CD4-positive, alpha-beta memory T cell (primary cell): ENCODE measurements at regions not wholly inside any gene's neighbourhood (a gene's known extent, or its start where the extent isn't known, plus 50 kb on each side); places are given as distances from the start of the nearest gene placed in this dataset.

Source experiments
- CTCF ChIA-PET: fragments of 350-600 bp; sonication (Branson Sonifier 250); formaldehyde crosslinking; loops from one replicate; lab custom pipeline; 2021; ENCODE audit warnings: inconsistent platforms; ENCODE audit not compliant: partially characterized antibody; lab: Charles Lee
- POLR2A ChIA-PET: fragments of 350-600 bp; sonication (Branson Sonifier 250); formaldehyde crosslinking; loops from one replicate; lab custom pipeline; 2021; ENCODE audit not compliant: partially characterized antibody; lab: Charles Lee
- DNase-seq, 5 donors: peaks; one replicate each; pipeline versions ENCODE4 v3.0.0 to v3.0.0-alpha.2; 2020 to 2022; ENCODE audit warnings: mixed read lengths in 1 of 5
- H3K27ac ChIP-seq: one replicate; pipeline ENCODE4 v1.7.0; 2013; ENCODE audit warnings: low read depth, low read length
- H3K27me3 ChIP-seq: 2 replicates; pipeline ENCODE4 v1.7.0; 2013; ENCODE audit warnings: mild to moderate bottlenecking, low read length, moderate library complexity; ENCODE audit not compliant: insufficient read depth
- H3K36me3 ChIP-seq: 2 replicates; pipeline ENCODE4 v1.7.0; 2013; ENCODE audit warnings: mild to moderate bottlenecking, low read length, moderate library complexity; ENCODE audit not compliant: insufficient read depth
- H3K4me1 ChIP-seq: 2 replicates; pipeline ENCODE4 v1.7.0; 2013; ENCODE audit warnings: mild to moderate bottlenecking, low read length, moderate library complexity; ENCODE audit not compliant: insufficient read depth
- H3K4me3 ChIP-seq, 2 donors: one replicate each; pipeline ENCODE4 v1.7.0; 2013; ENCODE audit warnings: low read length in 2 of 2, mild to moderate bottlenecking in 1 of 2
- H3K9me3 ChIP-seq, 2 donors: one replicate each; pipeline ENCODE4 v1.7.0; 2013; ENCODE audit warnings: low read length in 2 of 2, control low read depth in 1 of 2; ENCODE audit not compliant: control insufficient read depth in 1 of 2
- H3K27ac Mint-ChIP-seq, 7 donors: one replicate each; pipeline ENCODE4 v1.8.0; 2020 to 2021; ENCODE audit warnings: mixed read lengths in 7 of 7, mild to moderate bottlenecking in 6 of 7, inconsistent platforms in 3 of 7, moderate library complexity in 3 of 7
- H3K27me3 Mint-ChIP-seq, 2 donors: one replicate each; pipeline ENCODE4 v1.8.0; 2020 to 2021; ENCODE audit warnings: mixed read lengths in 2 of 2
- H3K36me3 Mint-ChIP-seq, 2 donors: one replicate each; pipeline ENCODE4 v1.8.0; 2020 to 2021; ENCODE audit warnings: mixed read lengths in 2 of 2, inconsistent platforms in 1 of 2, mild to moderate bottlenecking in 1 of 2
- H3K4me1 Mint-ChIP-seq, 4 donors: one replicate each; pipeline ENCODE4 v1.8.0; 2020 to 2021; ENCODE audit warnings: mixed read lengths in 4 of 4, mild to moderate bottlenecking in 1 of 4
- H3K4me3 Mint-ChIP-seq, 8 donors: one replicate each; pipeline ENCODE4 v1.8.0; 2020 to 2021; ENCODE audit warnings: mixed read lengths in 8 of 8, mild to moderate bottlenecking in 7 of 8, moderate library complexity in 6 of 8, inconsistent platforms in 3 of 8
- H3K9me3 Mint-ChIP-seq, 8 donors: one replicate each; pipeline ENCODE4 v1.8.0; 2020 to 2021; ENCODE audit warnings: mixed read lengths in 8 of 8, mild to moderate bottlenecking in 5 of 8, inconsistent platforms in 3 of 8, moderate library complexity in 1 of 8
- intact Hi-C: fragments of 100-400 bp; cut with micrococcal nuclease; formaldehyde crosslinking; loops from one replicate; pipeline ENCODE4 v1.15.1; 2023

- H3K36me3 Mint-ChIP-seq = no peaks in the 10 kb centered on the region
- Histone ChIP-seq H3K27ac (no peak overlapping the region), H3K4me3 (no peak overlapping the region), H3K9me3 (no peaks in the 10 kb centered on the region), H3K27me3 (no peaks in the 10 kb centered on the region), H3K36me3 (no peaks in the 10 kb centered on the region), H3K4me1 (no peaks in the 10 kb centered on the region)
- peaks cover 0 to 3% of the 10 kb centered on the region in 2 donors for H3K27me3 Mint-ChIP-seq
- intact Hi-C loops = no loop called here
- no peaks in the 10 kb centered on the region for H3K4me1 Mint-ChIP-seq
- peaks cover 0 to 5% (median 0%) of the 10 kb centered on the region in 8 donors for H3K9me3 Mint-ChIP-seq
- ChIA-PET POLR2A (no interaction called here), CTCF (interaction anchor here (1.3 kb wide), 1 partner anchor 20 kb away, joined by 4 read pairs; no protein-coding TSS in a partner anchor)
- H3K4me3 Mint-ChIP-seq = no peak overlapping the region
- no peak for DNase-seq
- no peak overlapping the region for H3K27ac Mint-ChIP-seq
Measured at GRCh38 chr1:209266590-209267205, 316.8 kb upstream of the CAMK1G start.

GRCh38 chr1:209267968-209268367, 315.5 kb upstream of the CAMK1G start:
- H3K9me3 Mint-ChIP-seq = peaks cover 0 to 2% (median 0%) of the 10 kb centered on the region in 8 donors
- intact Hi-C loops = no loop called here
- no peak for DNase-seq
- no peak overlapping the region for H3K4me3 Mint-ChIP-seq
- CTCF ChIA-PET = no interaction called here
- H3K4me1 ChIP-seq = no peaks in the 10 kb centered on the region
- no peak overlapping the region for H3K27ac ChIP-seq
- POLR2A ChIA-PET = no interaction called here
- no peaks in the 10 kb centered on the region for H3K27me3 ChIP-seq
- no peaks in the 10 kb centered on the region for H3K4me1 Mint-ChIP-seq
- H3K27ac Mint-ChIP-seq = no peak overlapping the region
- no peaks in the 10 kb centered on the region for H3K9me3 ChIP-seq
- no peaks in the 10 kb centered on the region for H3K36me3 Mint-ChIP-seq
- H3K4me3 ChIP-seq = no peak overlapping the region
- H3K27me3 Mint-ChIP-seq = peaks cover 0 to 3% of the 10 kb centered on the region in 2 donors
- no peaks in the 10 kb centered on the region for H3K36me3 ChIP-seq

- Histone ChIP-seq H3K27ac (no peak overlapping the region), H3K36me3 (no peaks in the 10 kb centered on the region), H3K4me1 (no peaks in the 10 kb centered on the region), H3K4me3 (no peak overlapping the region), H3K9me3 (no peaks in the 10 kb centered on the region), H3K27me3 (no peaks in the 10 kb centered on the region)
- intact Hi-C loops = no loop called here
- Mint-ChIP-seq H3K27ac (no peak overlapping the region), H3K27me3 (peaks cover 0 to 3% of the 10 kb centered on the region in 2 donors), H3K4me3 (no peak overlapping the region), H3K4me1 (no peaks in the 10 kb centered on the region), H3K9me3 (peaks cover 0 to 4% (median 0%) of the 10 kb centered on the region in 8 donors), H3K36me3 (no peaks in the 10 kb centered on the region)
- CTCF ChIA-PET = no interaction called here
- DNase-seq = no peak
- POLR2A ChIA-PET = no interaction called here
Measured at GRCh38 chr1:209268479-209268878, 315.0 kb upstream of the CAMK1G start.

GRCh38 chr1:209276321-209276720, 307.2 kb upstream of the CAMK1G start:
- Histone ChIP-seq H3K4me3 (no peak overlapping the region), H3K27me3 (no peaks in the 10 kb centered on the region), H3K36me3 (no peaks in the 10 kb centered on the region), H3K4me1 (no peaks in the 10 kb centered on the region), H3K27ac (no peak overlapping the region), H3K9me3 (no peaks in the 10 kb centered on the region)
- ChIA-PET POLR2A (no interaction called here), CTCF (no interaction called here)
- Mint-ChIP-seq H3K4me3 (peak overlapping the region in 1 of 8 donors; percentile 56), H3K27ac (no peak overlapping the region), H3K9me3 (peaks cover 0 to 12% (median 4%) of the 10 kb centered on the region in 8 donors), H3K27me3 (peaks cover 2 to 3% of the 10 kb centered on the region in 2 donors), H3K4me1 (no peaks in the 10 kb centered on the region), H3K36me3 (no peaks in the 10 kb centered on the region)
- intact Hi-C loops = no loop called here
- DNase-seq = no peak

- H3K27ac ChIP-seq = no peak overlapping the region
- Mint-ChIP-seq H3K9me3 (peaks cover 0 to 12% (median 4%) of the 10 kb centered on the region in 8 donors), H3K36me3 (no peaks in the 10 kb centered on the region)
Measured at GRCh38 chr1:209277662-209278061, 305.9 kb upstream of the CAMK1G start.

GRCh38 chr1:209291715-209292114, 291.8 kb upstream of the CAMK1G start:
- POLR2A ChIA-PET = no interaction called here
- intact Hi-C loops = no loop called here
- H3K9me3 Mint-ChIP-seq = peaks cover 0 to 5% (median 0%) of the 10 kb centered on the region in 8 donors

More at GRCh38 chr1:209277662-209278061, 305.9 kb upstream of the CAMK1G start:
- Mint-ChIP-seq H3K27me3 (peaks cover 2 to 3% of the 10 kb centered on the region in 2 donors), H3K4me1 (no peaks in the 10 kb centered on the region), H3K4me3 (peak overlapping the region in 1 of 8 donors; percentile 27), H3K27ac (no peak overlapping the region)
- no peaks in the 10 kb centered on the region for H3K36me3 ChIP-seq
- ChIA-PET CTCF (no interaction called here), POLR2A (no interaction called here)
- no peaks in the 10 kb centered on the region for H3K27me3 ChIP-seq
- no peaks in the 10 kb centered on the region for H3K4me1 ChIP-seq
- intact Hi-C loops = no loop called here
- H3K4me3 ChIP-seq = no peak overlapping the region
- DNase-seq = no peak
- H3K9me3 ChIP-seq = no peaks in the 10 kb centered on the region

GRCh38 chr1:209302779-209303568, 280.5 kb upstream of the CAMK1G start:
- H3K4me3 Mint-ChIP-seq = no peak overlapping the region

More at GRCh38 chr1:209291715-209292114, 291.8 kb upstream of the CAMK1G start:
- Histone ChIP-seq H3K27me3 (no peaks in the 10 kb centered on the region), H3K4me3 (no peak overlapping the region), H3K9me3 (no peaks in the 10 kb centered on the region), H3K4me1 (no peaks in the 10 kb centered on the region), H3K36me3 (no peaks in the 10 kb centered on the region), H3K27ac (no peak overlapping the region)
- CTCF ChIA-PET = interaction anchor here (1.0 kb wide), 1 partner anchor 10 kb away, joined by 3 read pairs; no protein-coding TSS in a partner anchor
- H3K27ac Mint-ChIP-seq = no peak overlapping the region
- no peak for DNase-seq
- H3K4me1 Mint-ChIP-seq = no peaks in the 10 kb centered on the region
- peaks cover 8 to 10% of the 10 kb centered on the region in 2 donors for H3K27me3 Mint-ChIP-seq
- H3K4me3 Mint-ChIP-seq = no peak overlapping the region
- H3K36me3 Mint-ChIP-seq = no peaks in the 10 kb centered on the region

More at GRCh38 chr1:209302779-209303568, 280.5 kb upstream of the CAMK1G start:
- Histone ChIP-seq H3K4me3 (no peak overlapping the region), H3K36me3 (no peaks in the 10 kb centered on the region), H3K9me3 (no peaks in the 10 kb centered on the region), H3K27me3 (no peaks in the 10 kb centered on the region), H3K4me1 (no peaks in the 10 kb centered on the region), H3K27ac (no peak overlapping the region)
- no peak for DNase-seq
- intact Hi-C loops = no loop called here
- H3K36me3 Mint-ChIP-seq = no peaks in the 10 kb centered on the region
- H3K9me3 Mint-ChIP-seq = peaks cover 0 to 5% (median 0%) of the 10 kb centered on the region in 8 donors
- no peak overlapping the region for H3K27ac Mint-ChIP-seq
- ChIA-PET POLR2A (no interaction called here), CTCF (no interaction called here)
- no peaks in the 10 kb centered on the region for H3K4me1 Mint-ChIP-seq
- peaks cover 5 to 12% of the 10 kb centered on the region in 2 donors for H3K27me3 Mint-ChIP-seq
